ENCODE measurements at regions not wholly inside any gene's neighbourhood (a gene's known extent, or its start where the extent isn't known, plus 50 kb on each side); places are given as distances from the start of the nearest gene placed in this dataset.

DNA sequence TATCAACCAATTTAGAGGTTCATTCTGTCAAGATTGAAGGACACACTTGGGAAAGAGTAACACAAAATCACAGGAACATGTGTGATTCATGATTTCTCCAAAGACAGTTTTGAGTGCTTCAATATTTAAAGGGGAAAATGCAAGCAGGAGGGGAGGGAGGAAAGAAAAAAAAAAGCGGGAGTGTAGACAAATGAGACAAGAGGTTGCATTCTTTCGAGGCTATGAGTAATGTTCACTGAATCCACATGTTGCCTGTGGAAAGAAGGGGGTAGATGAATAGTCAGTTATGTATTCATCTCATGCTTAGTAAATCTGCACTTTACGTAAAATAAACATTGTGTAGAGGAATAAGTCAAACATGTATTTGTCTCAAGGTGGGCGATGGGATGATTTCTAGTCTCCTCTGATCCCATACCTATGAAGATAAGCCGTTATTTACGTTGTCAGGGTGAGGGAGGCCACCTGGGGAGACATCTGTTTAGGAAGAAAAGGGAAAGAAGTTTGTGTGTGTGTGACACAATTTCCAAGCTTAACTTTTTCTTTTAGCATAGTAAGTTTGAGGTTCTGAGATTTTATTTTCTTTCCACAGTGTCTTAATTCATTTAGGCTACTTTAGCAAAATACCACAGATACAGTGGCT, 211.0 kb upstream of the ZC3H15 start:
- H3K4me3 ChIP-seq (ENCODE audit: low read depth, low read length), result no peak overlapping the region
- H3K27ac ChIP-seq (ENCODE audit: low read depth), result no peak overlapping the region
- no peaks in the 10 kb centered on the region for H3K4me1 ChIP-seq (ENCODE audit: insufficient read depth)
- DNase-seq (ENCODE audit: extremely low spot score), result no peak
- no peaks in the 10 kb centered on the region for H3K36me3 ChIP-seq (ENCODE audit: insufficient read depth)
- WGBS, result 50% methylated on average over 6 of the region's 6 CpGs

DNA sequence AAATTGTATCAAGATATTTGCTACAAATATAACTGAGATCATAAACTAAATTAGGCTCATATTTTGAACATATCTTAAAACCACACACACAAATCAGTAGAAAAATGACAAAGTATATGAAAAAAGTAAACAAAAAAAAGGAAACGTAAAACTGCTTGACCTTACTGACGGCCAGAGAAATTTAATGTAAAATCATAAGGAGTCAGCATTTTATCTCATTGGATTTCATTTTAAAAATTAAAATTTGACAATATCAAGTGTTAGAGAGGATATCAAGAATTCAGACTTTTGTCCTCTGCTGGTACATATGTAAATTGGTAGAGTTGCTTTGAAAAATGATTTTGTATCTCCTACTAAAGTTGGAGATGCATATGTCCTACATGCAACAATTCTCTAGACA, 209.2 kb upstream of the ZC3H15 start:
- DNase-seq (ENCODE audit: extremely low spot score), result no peak
- whole genome bisulfite sequencing, result 76% methylated on average over 2 of the region's 2 CpGs
- H3K4me1 ChIP-seq (ENCODE audit: insufficient read depth), result no peaks in the 10 kb centered on the region

GRCh38 chr2:186281726-186282125, 204.3 kb upstream of the ZC3H15 start:
- no peaks in the 10 kb centered on the region for H3K36me3 ChIP-seq (ENCODE audit: insufficient read depth)
- no peak overlapping the region for H3K27ac ChIP-seq (ENCODE audit: low read depth)
- no peak for DNase-seq (ENCODE audit: extremely low spot score)
- H3K4me1 ChIP-seq (ENCODE audit: insufficient read depth), result no peaks in the 10 kb centered on the region
- WGBS, result 94% methylated on average over 2 of the region's 2 CpGs
- no peak overlapping the region for H3K4me3 ChIP-seq (ENCODE audit: low read depth, low read length)

More for the DNA sequence above, 209.2 kb upstream of the ZC3H15 start:
- no peak overlapping the region for H3K27ac ChIP-seq (ENCODE audit: low read depth)
- no peaks in the 10 kb centered on the region for H3K36me3 ChIP-seq (ENCODE audit: insufficient read depth)
- no peak overlapping the region for H3K4me3 ChIP-seq (ENCODE audit: low read depth, low read length)

GRCh38 chr2:186294248-186294888, 191.7 kb upstream of the ZC3H15 start:
- Histone ChIP-seq H3K36me3 (ENCODE audit: insufficient read depth) (no peaks in the 10 kb centered on the region), H3K4me1 (ENCODE audit: insufficient read depth) (no peaks in the 10 kb centered on the region), H3K4me3 (ENCODE audit: low read depth, low read length) (no peak overlapping the region), H3K27ac (ENCODE audit: low read depth) (no peak overlapping the region)
- no peak for DNase-seq (ENCODE audit: extremely low spot score)
- 59% methylated on average over 3 of the region's 3 CpGs for WGBS

DNA sequence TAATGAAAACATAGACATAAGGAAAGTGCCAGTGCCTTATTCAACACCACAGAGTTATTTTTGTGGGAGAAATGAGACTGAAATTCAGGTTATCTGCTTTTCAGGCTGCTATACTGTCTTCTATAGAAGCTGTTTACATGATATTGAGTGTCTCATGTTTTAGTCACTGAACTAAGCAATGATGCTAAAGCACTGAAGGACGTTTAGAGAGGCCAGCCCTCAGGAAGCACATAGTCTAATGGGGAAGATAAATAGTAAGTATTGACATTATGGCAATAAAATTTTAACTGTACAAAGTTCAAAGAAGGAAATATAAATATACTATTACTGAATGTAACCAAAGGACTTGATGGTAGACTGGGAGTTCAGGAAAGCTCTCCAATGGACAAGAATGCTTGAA, 186.4 kb upstream of the ZC3H15 start:
- Histone ChIP-seq H3K4me3 (ENCODE audit: low read depth, low read length) (no peak overlapping the region), H3K4me1 (ENCODE audit: insufficient read depth) (no peaks in the 10 kb centered on the region), H3K27ac (ENCODE audit: low read depth) (no peak overlapping the region), H3K36me3 (ENCODE audit: insufficient read depth) (no peaks in the 10 kb centered on the region)
- no peak for DNase-seq (ENCODE audit: extremely low spot score)
- WGBS, result 30% methylated on average over 1 of the region's 1 CpG

GRCh38 chr2:186302263-186302662, 183.8 kb upstream of the ZC3H15 start:
- 92% methylated on average over 7 of the region's 7 CpGs for WGBS
- Histone ChIP-seq H3K27ac (ENCODE audit: low read depth) (no peak overlapping the region), H3K36me3 (ENCODE audit: insufficient read depth) (no peaks in the 10 kb centered on the region), H3K4me1 (ENCODE audit: insufficient read depth) (no peaks in the 10 kb centered on the region), H3K4me3 (ENCODE audit: low read depth, low read length) (no peak overlapping the region)
- DNase-seq (ENCODE audit: extremely low spot score), result no peak

DNA sequence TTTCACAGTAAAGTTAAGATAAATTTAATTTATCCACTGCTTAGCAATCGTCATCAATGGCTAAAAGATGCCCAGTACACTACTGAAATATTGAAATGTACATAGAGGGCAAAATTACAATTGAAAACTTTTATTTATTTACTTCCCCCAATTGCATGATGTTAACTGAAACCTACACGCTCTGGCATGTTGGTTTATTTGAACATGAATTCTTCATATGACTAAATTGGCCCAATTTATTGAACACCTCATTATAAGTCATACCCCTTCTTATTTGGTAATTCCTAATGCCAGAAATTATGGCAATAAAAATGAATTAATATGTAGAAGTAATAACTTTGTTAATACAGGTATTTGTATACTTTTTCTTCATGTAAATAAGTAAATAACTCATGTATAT, 183.0 kb upstream of the ZC3H15 start:
- WGBS, result 93% methylated on average over 2 of the region's 2 CpGs
- DNase-seq (ENCODE audit: extremely low spot score), result no peak

DNA sequence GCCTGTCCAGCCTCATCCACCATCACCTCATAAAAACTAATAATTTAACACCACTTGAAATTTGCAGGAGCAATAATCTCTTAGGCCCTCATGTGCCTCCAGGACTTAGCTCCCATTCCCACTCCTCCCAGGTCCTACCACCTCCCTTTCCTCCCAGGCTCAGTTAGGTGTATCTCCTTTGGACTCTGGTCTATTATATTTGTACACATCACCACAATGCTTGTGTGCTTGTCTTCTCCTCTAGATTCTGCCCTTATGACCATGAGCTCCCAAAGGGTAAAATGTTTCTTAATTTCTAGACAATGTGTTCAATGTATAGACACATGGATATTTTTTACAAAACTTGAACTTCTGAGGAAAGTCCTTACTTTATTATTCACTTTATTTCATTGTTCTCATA, 182.0 kb upstream of the ZC3H15 start:
- no peak for DNase-seq (ENCODE audit: extremely low spot score)

More for the DNA sequence above, 183.0 kb upstream of the ZC3H15 start:
- H3K4me1 ChIP-seq (ENCODE audit: insufficient read depth), result no peaks in the 10 kb centered on the region
- H3K4me3 ChIP-seq (ENCODE audit: low read depth, low read length), result no peak overlapping the region
- H3K36me3 ChIP-seq (ENCODE audit: insufficient read depth), result no peaks in the 10 kb centered on the region
- H3K27ac ChIP-seq (ENCODE audit: low read depth), result no peak overlapping the region

DNA sequence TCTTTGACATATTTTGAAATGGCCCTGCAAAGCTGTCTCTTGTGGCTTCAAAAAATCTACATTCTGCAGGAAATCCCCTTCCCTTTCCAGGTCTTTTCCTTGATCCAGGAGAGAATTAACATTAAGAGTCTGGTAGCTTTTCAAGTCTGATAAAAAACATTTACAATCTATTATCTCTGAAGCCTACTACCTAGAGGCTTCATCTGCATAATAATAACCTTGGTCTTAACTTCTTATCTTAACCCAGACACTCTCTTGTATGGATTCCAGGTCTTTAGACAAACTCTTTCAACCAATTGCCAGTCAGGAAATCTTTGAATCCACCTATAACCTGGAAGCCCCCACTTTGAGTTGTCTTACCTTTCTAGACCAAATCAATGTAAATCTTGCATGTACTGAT, 179.3 kb upstream of the ZC3H15 start:
- no peaks in the 10 kb centered on the region for H3K36me3 ChIP-seq (ENCODE audit: insufficient read depth)
- H3K4me1 ChIP-seq (ENCODE audit: insufficient read depth), result no peaks in the 10 kb centered on the region
- no peak for DNase-seq (ENCODE audit: extremely low spot score)
- H3K4me3 ChIP-seq (ENCODE audit: low read depth, low read length), result no peak overlapping the region
- H3K27ac ChIP-seq (ENCODE audit: low read depth), result no peak overlapping the region

More for the DNA sequence above, 182.0 kb upstream of the ZC3H15 start:
- Histone ChIP-seq H3K4me3 (ENCODE audit: low read depth, low read length) (no peak overlapping the region), H3K4me1 (ENCODE audit: insufficient read depth) (no peaks in the 10 kb centered on the region), H3K27ac (ENCODE audit: low read depth) (no peak overlapping the region), H3K36me3 (ENCODE audit: insufficient read depth) (no peaks in the 10 kb centered on the region)

- H3K27ac ChIP-seq (ENCODE audit: low read depth), result no peak overlapping the region
- H3K4me1 ChIP-seq (ENCODE audit: insufficient read depth), result no peaks in the 10 kb centered on the region
- H3K4me3 ChIP-seq (ENCODE audit: low read depth, low read length), result no peak overlapping the region
- no peak for DNase-seq (ENCODE audit: extremely low spot score)
- H3K36me3 ChIP-seq (ENCODE audit: insufficient read depth), result no peaks in the 10 kb centered on the region
Measured at GRCh38 chr2:186307871-186308270, 178.2 kb upstream of the ZC3H15 start.

- H3K36me3 ChIP-seq (ENCODE audit: insufficient read depth), result no peaks in the 10 kb centered on the region
- 62% methylated on average over 1 of the region's 1 CpG for WGBS
- H3K4me1 ChIP-seq (ENCODE audit: insufficient read depth), result no peaks in the 10 kb centered on the region
- no peak for DNase-seq (ENCODE audit: extremely low spot score)
- no peak overlapping the region for H3K27ac ChIP-seq (ENCODE audit: low read depth)
- H3K4me3 ChIP-seq (ENCODE audit: low read depth, low read length), result no peak overlapping the region
Measured at GRCh38 chr2:186308347-186308746, 177.7 kb upstream of the ZC3H15 start.

DNA sequence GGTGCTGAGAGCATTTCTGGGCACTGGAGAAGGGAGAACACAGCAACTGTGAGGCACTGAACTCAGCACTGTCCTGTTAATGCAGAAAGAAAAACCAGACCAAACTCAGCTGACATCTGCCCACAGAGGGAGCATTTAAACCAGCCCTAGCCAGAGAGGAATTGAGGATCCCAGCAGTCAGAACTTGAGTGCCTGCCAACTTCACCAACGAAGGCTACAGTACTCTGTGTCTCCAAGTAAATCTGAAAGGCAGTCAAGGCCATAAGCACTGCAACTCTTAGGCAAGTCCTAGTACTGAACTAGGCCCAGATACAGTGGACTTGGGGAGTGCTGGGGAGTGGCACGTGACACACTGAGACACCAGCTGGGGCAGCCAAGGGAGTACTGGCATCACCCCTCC, 176.2 kb upstream of the ZC3H15 start:
- no peak for DNase-seq (ENCODE audit: extremely low spot score)
- 56% methylated on average over 2 of the region's 2 CpGs for WGBS
- Histone ChIP-seq H3K27ac (ENCODE audit: low read depth) (no peak overlapping the region), H3K4me1 (ENCODE audit: insufficient read depth) (no peaks in the 10 kb centered on the region), H3K4me3 (ENCODE audit: low read depth, low read length) (no peak overlapping the region), H3K36me3 (ENCODE audit: insufficient read depth) (no peaks in the 10 kb centered on the region)

DNA sequence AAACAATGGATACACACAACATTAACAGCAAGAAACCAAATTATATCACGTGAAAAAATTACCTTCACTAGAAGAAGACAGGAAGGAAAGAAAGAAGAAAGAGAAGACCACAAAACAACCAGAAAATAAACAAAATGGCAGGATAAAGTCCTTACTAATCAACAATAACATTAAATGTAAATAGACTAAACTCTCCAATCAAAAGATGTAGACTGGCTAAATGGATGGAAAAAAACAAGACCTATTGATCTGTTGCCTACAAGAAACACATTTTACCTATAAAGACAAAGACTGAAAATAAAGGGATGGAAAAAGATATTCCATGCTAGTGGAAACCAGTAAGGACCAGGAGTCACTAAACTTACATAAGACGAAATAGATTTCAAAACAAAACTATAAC, 167.0 kb upstream of the ZC3H15 start:
- no peak overlapping the region for H3K27ac ChIP-seq (ENCODE audit: low read depth)
- H3K36me3 ChIP-seq (ENCODE audit: insufficient read depth), result no peaks in the 10 kb centered on the region
- H3K4me1 ChIP-seq (ENCODE audit: insufficient read depth), result no peaks in the 10 kb centered on the region
- no peak for DNase-seq (ENCODE audit: extremely low spot score)
- H3K4me3 ChIP-seq (ENCODE audit: low read depth, low read length), result no peak overlapping the region
- 98% methylated on average over 2 of the region's 2 CpGs for WGBS

DNA sequence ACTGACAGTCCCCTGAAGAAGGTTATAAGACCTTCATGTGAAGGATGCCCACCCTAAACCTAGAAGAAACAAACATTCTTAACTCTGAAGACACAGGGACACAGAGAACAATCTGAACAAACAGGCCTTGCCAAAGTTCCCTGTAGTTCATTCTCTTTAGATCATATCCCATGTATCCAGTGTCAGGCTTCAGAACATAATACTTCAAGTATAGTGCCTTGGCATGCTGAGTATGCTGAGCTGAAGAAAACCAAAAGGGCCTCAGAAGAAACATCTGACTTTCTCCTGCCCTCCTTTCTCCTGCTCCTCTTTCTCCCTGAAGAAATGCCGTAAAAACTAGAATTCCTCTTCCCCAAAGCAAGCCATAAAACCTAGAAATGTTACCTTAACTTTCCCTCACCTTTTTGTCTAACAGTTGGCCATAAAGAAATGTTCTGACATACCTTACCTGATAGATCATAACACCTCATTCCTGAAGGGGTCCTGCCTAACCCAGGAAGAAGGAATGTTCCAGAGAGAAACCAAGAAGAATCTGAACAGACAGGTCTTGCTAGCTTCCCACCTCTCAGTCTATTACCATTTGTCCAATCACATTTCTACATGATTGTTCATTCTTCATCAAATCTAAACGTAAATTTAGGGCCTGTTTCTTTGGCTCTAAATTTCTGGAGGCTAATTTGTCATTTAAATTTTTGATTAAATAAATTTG, 160.1 kb upstream of the ZC3H15 start:
- no peak for DNase-seq (ENCODE audit: extremely low spot score)
- H3K27ac ChIP-seq (ENCODE audit: low read depth), result no peak overlapping the region
- H3K36me3 ChIP-seq (ENCODE audit: insufficient read depth), result no peaks in the 10 kb centered on the region
- no peaks in the 10 kb centered on the region for H3K4me1 ChIP-seq (ENCODE audit: insufficient read depth)
- H3K4me3 ChIP-seq (ENCODE audit: low read depth, low read length), result no peak overlapping the region
- 87% methylated on average over 2 of the region's 2 CpGs for WGBS
